ENCODE measurements at regions not wholly inside any gene's neighbourhood (a gene's known extent, or its start where the extent isn't known, plus 50 kb on each side); places are given as distances from the start of the nearest gene placed in this dataset.

DNA sequence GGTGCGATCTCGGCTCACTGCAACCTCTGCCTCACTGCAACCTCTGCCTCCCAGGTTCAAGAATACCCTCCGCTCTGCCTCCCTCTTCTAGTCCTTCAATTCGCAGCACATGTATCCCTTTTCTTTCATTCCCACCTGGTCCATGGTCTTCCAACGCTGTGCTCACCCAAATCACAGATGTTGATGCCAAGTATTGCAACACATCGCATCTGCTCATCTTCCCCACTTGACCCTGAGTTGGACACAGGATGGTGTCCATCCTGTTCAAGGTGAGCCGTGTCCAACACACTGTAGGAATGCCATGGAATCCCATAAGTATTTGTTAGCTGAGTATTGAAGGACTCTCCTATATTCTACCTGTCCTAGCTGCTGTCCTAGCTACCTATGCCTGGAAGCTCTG lies 50.6 kb upstream of the ETV6 start:
- Histone ChIP-seq H2BK12ac (ENCODE audit: insufficient read length, low read depth, low read length) (no peak overlapping the region), H3K14ac (ENCODE audit: insufficient read depth, low read length) (no peak overlapping the region), H2BK120ac (ENCODE audit: low read depth, low read length, poor library complexity, severe bottlenecking) (no peak overlapping the region), H2AK5ac (ENCODE audit: insufficient read length, low read length) (no peak overlapping the region), H3K79me2 (ENCODE audit: insufficient read depth, low read length) (no peaks in the 10 kb centered on the region), H3K4me1 (ENCODE audit: insufficient read depth, low read length) (peaks cover 6% of the 10 kb centered on the region; the same call in 1 of the 2 replicates), H3K4me2 (ENCODE audit: insufficient read depth, insufficient read length, low read length) (no peak overlapping the region), H3K4ac (ENCODE audit: low read depth, low read length) (no peak overlapping the region), H4K5ac (ENCODE audit: insufficient read length, low read depth, low read length) (no peak overlapping the region), H3T11ph (ENCODE audit: low read length) (no peak overlapping the region), H3K23ac (ENCODE audit: insufficient read length, low read depth, low read length) (no peak overlapping the region), H2BK15ac (ENCODE audit: low read depth, low read length) (no peak overlapping the region), H3K56ac (ENCODE audit: insufficient read length, low read depth, low read length) (no peak overlapping the region), H3K18ac (ENCODE audit: insufficient read length, low read depth, low read length) (no peak overlapping the region), H3K23me2 (ENCODE audit: insufficient read length, low read depth, low read length, poor library complexity, severe bottlenecking) (no peaks in the 10 kb centered on the region), H4K20me1 (ENCODE audit: control insufficient read depth, insufficient read depth, insufficient read length) (no peaks in the 10 kb centered on the region), H4K91ac (ENCODE audit: insufficient read length, low read depth, low read length) (no peak overlapping the region), H3K9me3 (ENCODE audit: control insufficient read depth, low read depth, low read length) (no peaks in the 10 kb centered on the region), H4K8ac (replicated peaks; ENCODE audit: insufficient read length, low read depth, low read length) (no peak overlapping the region), H3K27ac (ENCODE audit: insufficient read length, low read depth, low read length) (no peak overlapping the region), H2BK5ac (ENCODE audit: insufficient read length, low read length) (no peak overlapping the region), H3K9ac (ENCODE audit: extremely low read depth, insufficient read length, low read length) (no peak overlapping the region), H3K79me1 (ENCODE audit: insufficient read depth, low read depth, low read length, poor library complexity, severe bottlenecking) (no peaks in the 10 kb centered on the region), H2BK20ac (ENCODE audit: low read depth, low read length, poor library complexity, severe bottlenecking) (no peak overlapping the region), H2AFZ (ENCODE audit: low read length) (no peak overlapping the region), H3K27me3 (ENCODE audit: insufficient read depth, low read length) (no peaks in the 10 kb centered on the region)
- H3K9me3 Mint-ChIP-seq: no peaks in the 10 kb centered on the region
- peaks cover 21 to 23% of the 10 kb centered on the region in 2 experiments for H3K4me1 Mint-ChIP-seq
- H3K4me3 Mint-ChIP-seq: no peak overlapping the region
- WGBS (ENCODE audit: extremely low coverage, insufficient read length, low lambda C conversion rate): no CpG with 5 or more reads among the region's 7 CpGs
- H3K27me3 Mint-ChIP-seq (ENCODE audit: low read depth): no peaks in the 10 kb centered on the region
- H3K36me3 Mint-ChIP-seq (ENCODE audit: insufficient read depth in 1 of 3, low read depth in 3 of 3): no peaks in the 10 kb centered on the region; a peak in 1 of 7 replicates
- TF ChIP-seq, protein P1, sequence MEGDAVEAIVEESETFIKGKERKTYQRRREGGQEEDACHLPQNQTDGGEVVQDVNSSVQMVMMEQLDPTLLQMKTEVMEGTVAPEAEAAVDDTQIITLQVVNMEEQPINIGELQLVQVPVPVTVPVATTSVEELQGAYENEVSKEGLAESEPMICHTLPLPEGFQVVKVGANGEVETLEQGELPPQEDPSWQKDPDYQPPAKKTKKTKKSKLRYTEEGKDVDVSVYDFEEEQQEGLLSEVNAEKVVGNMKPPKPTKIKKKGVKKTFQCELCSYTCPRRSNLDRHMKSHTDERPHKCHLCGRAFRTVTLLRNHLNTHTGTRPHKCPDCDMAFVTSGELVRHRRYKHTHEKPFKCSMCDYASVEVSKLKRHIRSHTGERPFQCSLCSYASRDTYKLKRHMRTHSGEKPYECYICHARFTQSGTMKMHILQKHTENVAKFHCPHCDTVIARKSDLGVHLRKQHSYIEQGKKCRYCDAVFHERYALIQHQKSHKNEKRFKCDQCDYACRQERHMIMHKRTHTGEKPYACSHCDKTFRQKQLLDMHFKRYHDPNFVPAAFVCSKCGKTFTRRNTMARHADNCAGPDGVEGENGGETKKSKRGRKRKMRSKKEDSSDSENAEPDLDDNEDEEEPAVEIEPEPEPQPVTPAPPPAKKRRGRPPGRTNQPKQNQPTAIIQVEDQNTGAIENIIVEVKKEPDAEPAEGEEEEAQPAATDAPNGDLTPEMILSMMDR (conservative IDR thresholded peaks at IDR 0.05): no peak
- no peak overlapping the region for H3K27ac Mint-ChIP-seq
- no peak for DNase-seq
